OCI-LY7 (cell line): ENCODE measurements at regions not wholly inside any gene's neighbourhood (a gene's known extent, or its start where the extent isn't known, plus 50 kb on each side); places are given as distances from the start of the nearest gene placed in this dataset.

Source experiments
- BruUV-seq: library from RNA; stranded (reverse); fragments of 400-500 nt; replicated peaks from 2 replicates; lab custom pipeline; 2021; lab: Mats Ljungman, UMichigan
- CTCF ChIA-PET: fragments of 300-600 bp; sonication (Branson Sonifier 250); formaldehyde crosslinking; loops from one replicate; lab custom pipeline; 2022; ENCODE audit warnings: antibody characterized with exemption; ENCODE audit not compliant: unreplicated experiment; lab: Charles Lee
- POLR2A ChIA-PET: fragments of 300-600 bp; sonication (Branson Sonifier 250); formaldehyde crosslinking; loops from one replicate; lab custom pipeline; 2022; ENCODE audit warnings: antibody characterized with exemption; lab: Charles Lee
- DNase-seq: peaks from one replicate; pipeline ENCODE4 v3.0.0-alpha.2; 2015; ENCODE audit warnings: low spot score
- H2AFZ ChIP-seq: fragments of 200-600 bp; sonication (generic), shearing (Covaris generic); 2 replicates; pipeline ENCODE4 v1.6.1; 2014; ENCODE audit warnings: mild to moderate bottlenecking, antibody characterized with exemption, low read length, moderate library complexity
- H3K27ac ChIP-seq: fragments of 200-600 bp; sonication (generic); 2 replicates; pipeline ENCODE4 v1.5.1; 2014; ENCODE audit warnings: mixed run types, low read depth, mild to moderate bottlenecking, moderate library complexity, low read length, inconsistent platforms; ENCODE audit not compliant: poor library complexity, severe bottlenecking
- H3K36me3 ChIP-seq: fragments of 200-600 bp; sonication (generic); 2 replicates; pipeline ENCODE4 v1.6.1; 2014; ENCODE audit warnings: mild to moderate bottlenecking, antibody characterized with exemption, low read length, moderate library complexity, mixed read lengths; ENCODE audit not compliant: insufficient read depth
- H3K4me1 ChIP-seq: fragments of 200-600 bp; sonication (generic); 2 replicates; pipeline ENCODE4 v1.5.1; 2014; ENCODE audit warnings: mild to moderate bottlenecking, low read length; ENCODE audit not compliant: insufficient read depth, poor library complexity, severe bottlenecking
- H3K4me2 ChIP-seq: fragments of 200-600 bp; sonication (generic); 2 replicates; pipeline ENCODE4 v1.6.1; 2014; ENCODE audit warnings: mild to moderate bottlenecking, low read length
- H3K4me3 ChIP-seq: fragments of 200-600 bp; sonication (generic); 2 replicates; pipeline ENCODE4 v1.5.1; 2014; ENCODE audit warnings: mild to moderate bottlenecking, low read depth, low read length; ENCODE audit not compliant: poor library complexity, severe bottlenecking
- H3K79me2 ChIP-seq: fragments of 200-600 bp; sonication (generic); 2 replicates; pipeline ENCODE4 v1.6.1; 2016; ENCODE audit warnings: low read depth, mild to moderate bottlenecking, low read length, moderate library complexity, mixed read lengths; ENCODE audit not compliant: insufficient read depth
- H3K9me2 ChIP-seq: fragments of 200-600 bp; sonication (generic); 2 replicates; pipeline ENCODE4 v1.6.1; 2016; ENCODE audit warnings: mild to moderate bottlenecking, low read length, mixed read lengths; ENCODE audit not compliant: insufficient read depth
- H3K9me3 ChIP-seq: fragments of 200-600 bp; sonication (generic); 2 replicates; pipeline ENCODE4 v1.6.1; 2014; ENCODE audit warnings: mild to moderate bottlenecking, mixed run types, low read length, mixed read lengths
- H4K20me1 ChIP-seq: fragments of 200-600 bp; sonication (generic); 2 replicates; pipeline ENCODE4 v1.6.1; 2014; ENCODE audit warnings: mild to moderate bottlenecking, antibody characterized with exemption, low read length, moderate library complexity, mixed read lengths; ENCODE audit not compliant: insufficient read depth
- CTCF ChIP-seq: fragments of 200-600 bp; sonication (generic); conservative IDR thresholded peaks from 2 replicates; pipeline ENCODE4 v1.5.1; 2014; ENCODE audit warnings: mild to moderate bottlenecking, antibody characterized with exemption, low read length, moderate library complexity, mixed read lengths
- EZH2phosphoT487 ChIP-seq: fragments of 200-600 bp; sonication (generic); IDR thresholded peaks from 2 replicates; pipeline ENCODE4 v1.6.1; 2018; ENCODE audit warnings: low read depth, borderline replicate concordance, mild to moderate bottlenecking, mixed run types, antibody characterized with exemption, low read length, moderate library complexity, mixed read lengths
- intact Hi-C: fragments of 100-400 bp; cut with micrococcal nuclease; formaldehyde crosslinking; loops from one replicate; pipeline ENCODE4 v1.10.0; 2022; ENCODE audit not compliant: unreplicated experiment

GRCh38 chr2:21220930-21221329 is 97.2 kb downstream of the TDRD15 start:
- Histone ChIP-seq H3K36me3 (no peaks in the 10 kb centered on the region), H3K27ac (no peak overlapping the region), H3K4me2 (no peak overlapping the region), H3K9me3 (no peaks in the 10 kb centered on the region), H3K4me1 (no peaks in the 10 kb centered on the region), H3K4me3 (no peak overlapping the region), H3K9me2 (no peaks in the 10 kb centered on the region), H4K20me1 (no peaks in the 10 kb centered on the region), H2AFZ (no peak overlapping the region), H3K79me2 (no peaks in the 10 kb centered on the region)
- BruUV-seq, result no TSS peak
- intact Hi-C loops, result no loop called here
- TF ChIP-seq EZH2phosphoT487, result no peak
- no peak for DNase-seq
- POLR2A ChIA-PET, result no interaction called here
- CTCF ChIA-PET, result no interaction called here

GRCh38 chr2:21223618-21224017 is 99.8 kb downstream of the TDRD15 start:
- H3K27ac ChIP-seq, result no peak overlapping the region
- POLR2A ChIA-PET, result interaction anchor here (1.0 kb wide), 2 partner anchors 9 to 57 kb away, joined by 3 read pairs; no protein-coding TSS in a partner anchor
- no peaks in the 10 kb centered on the region for H3K9me3 ChIP-seq
- no peaks in the 10 kb centered on the region for H3K79me2 ChIP-seq
- no TSS peak for BruUV-seq
- no peaks in the 10 kb centered on the region for H3K36me3 ChIP-seq
- no peaks in the 10 kb centered on the region for H3K9me2 ChIP-seq
- H4K20me1 ChIP-seq, result no peaks in the 10 kb centered on the region
- no peaks in the 10 kb centered on the region for H3K4me1 ChIP-seq
- H3K4me3 ChIP-seq, result no peak overlapping the region
- no peak overlapping the region for H2AFZ ChIP-seq
- intact Hi-C loops, result no loop called here
- TF ChIP-seq CTCF (no peak), EZH2phosphoT487 (no peak)
- CTCF ChIA-PET, result no interaction called here
- DNase-seq, result no peak
- no peak overlapping the region for H3K4me2 ChIP-seq

GRCh38 chr2:21228041-21228895 is 104.5 kb downstream of the TDRD15 start:
- H2AFZ ChIP-seq, result no peak overlapping the region
- H3K9me2 ChIP-seq, result no peaks in the 10 kb centered on the region
- no peaks in the 10 kb centered on the region for H3K79me2 ChIP-seq
- intact Hi-C loops, result no loop called here
- no peak overlapping the region for H3K4me3 ChIP-seq
- POLR2A ChIA-PET, result no interaction called here
- TF ChIP-seq CTCF (no peak), EZH2phosphoT487 (no peak)
- H3K9me3 ChIP-seq, result no peaks in the 10 kb centered on the region
- no peaks in the 10 kb centered on the region for H3K36me3 ChIP-seq
- CTCF ChIA-PET, result no interaction called here
- no peak overlapping the region for H3K27ac ChIP-seq
- no peak overlapping the region for H3K4me2 ChIP-seq
- peaks cover 10% of the 10 kb centered on the region for H3K4me1 ChIP-seq
- peak; percentile 8 for DNase-seq
- BruUV-seq, result no TSS peak
- no peaks in the 10 kb centered on the region for H4K20me1 ChIP-seq
